ENCODE measurements at regions not wholly inside any gene's neighbourhood (a gene's known extent, or its start where the extent isn't known, plus 50 kb on each side); places are given as distances from the start of the nearest gene placed in this dataset.

- Histone ChIP-seq H2AFZ (ENCODE audit: low read depth, low read length) (no peak overlapping the region), H3K4me3 (ENCODE audit: low read length) (no peak overlapping the region), H4K20me1 (ENCODE audit: insufficient read depth, low read length) (no peaks in the 10 kb centered on the region), H3K4me1 (ENCODE audit: low read length) (no peaks in the 10 kb centered on the region), H3K36me3 (replicated peaks; ENCODE audit: low read depth, low read length) (no peaks in the 10 kb centered on the region), H3K9ac (ENCODE audit: low read length) (no peak overlapping the region), H3K27ac (ENCODE audit: low read length) (no peak overlapping the region), H3K27me3 (ENCODE audit: low read depth, low read length) (peaks cover 67% of the 10 kb centered on the region), H3K79me2 (ENCODE audit: low read length) (no peaks in the 10 kb centered on the region), H3K4me2 (ENCODE audit: low read length) (no peak overlapping the region), H3K9me3 (ENCODE audit: insufficient read depth, low read length) (no peaks in the 10 kb centered on the region)
- TF ChIP-seq EZH2phosphoT487 (IDR thresholded peaks at IDR 0.05; ENCODE audit: low read depth) (no peak), CTCF (IDR thresholded peaks at IDR 0.05; ENCODE audit: low read depth, low read length) (no peak)
These were observed 138.5 kb upstream of the PMEPA1 start for GRCh38 chr20:57848282-57848681.

GRCh38 chr20:57847104-57847503 lies 137.3 kb upstream of the PMEPA1 start:
- Histone ChIP-seq H3K4me2 (ENCODE audit: low read length) (no peak overlapping the region), H3K27ac (ENCODE audit: low read length) (no peak overlapping the region), H3K9me3 (ENCODE audit: insufficient read depth, low read length) (no peaks in the 10 kb centered on the region), H3K27me3 (ENCODE audit: low read depth, low read length) (peaks cover 67% of the 10 kb centered on the region), H3K9ac (ENCODE audit: low read length) (no peak overlapping the region), H3K4me1 (ENCODE audit: low read length) (no peaks in the 10 kb centered on the region), H4K20me1 (ENCODE audit: insufficient read depth, low read length) (no peaks in the 10 kb centered on the region), H3K4me3 (ENCODE audit: low read length) (no peak overlapping the region), H2AFZ (ENCODE audit: low read depth, low read length) (no peak overlapping the region), H3K36me3 (replicated peaks; ENCODE audit: low read depth, low read length) (no peaks in the 10 kb centered on the region), H3K79me2 (ENCODE audit: low read length) (no peaks in the 10 kb centered on the region)
- TF ChIP-seq EZH2phosphoT487 (IDR thresholded peaks at IDR 0.05; ENCODE audit: low read depth) = no peak
- TF ChIP-seq CTCF (IDR thresholded peaks at IDR 0.05; ENCODE audit: low read depth, low read length) = no peak

GRCh38 chr20:57844626-57845596 lies 135.1 kb upstream of the PMEPA1 start:
- H3K36me3 ChIP-seq (replicated peaks; ENCODE audit: low read depth, low read length) = no peaks in the 10 kb centered on the region
- no peak overlapping the region for H3K4me2 ChIP-seq (ENCODE audit: low read length)
- no peak overlapping the region for H3K27ac ChIP-seq (ENCODE audit: low read length)
- H3K27me3 ChIP-seq (ENCODE audit: low read depth, low read length) = peaks cover 57% of the 10 kb centered on the region
- no peaks in the 10 kb centered on the region for H3K9me3 ChIP-seq (ENCODE audit: insufficient read depth, low read length)
- no peak overlapping the region for H2AFZ ChIP-seq (ENCODE audit: low read depth, low read length)
- no peaks in the 10 kb centered on the region for H3K4me1 ChIP-seq (ENCODE audit: low read length)
- no peaks in the 10 kb centered on the region for H4K20me1 ChIP-seq (ENCODE audit: insufficient read depth, low read length)
- no peak overlapping the region for H3K4me3 ChIP-seq (ENCODE audit: low read length)
- TF ChIP-seq EZH2phosphoT487 (IDR thresholded peaks at IDR 0.05; ENCODE audit: low read depth) = no peak
- no peak for TF ChIP-seq CTCF (IDR thresholded peaks at IDR 0.05; ENCODE audit: low read depth, low read length)
- H3K9ac ChIP-seq (ENCODE audit: low read length) = no peak overlapping the region
- H3K79me2 ChIP-seq (ENCODE audit: low read length) = no peaks in the 10 kb centered on the region

- H3K9me3 ChIP-seq (ENCODE audit: insufficient read depth, low read length) = no peaks in the 10 kb centered on the region
- no peaks in the 10 kb centered on the region for H4K20me1 ChIP-seq (ENCODE audit: insufficient read depth, low read length)
- H3K36me3 ChIP-seq (replicated peaks; ENCODE audit: low read depth, low read length) = no peaks in the 10 kb centered on the region
- H3K4me1 ChIP-seq (ENCODE audit: low read length) = no peaks in the 10 kb centered on the region
- no peak for TF ChIP-seq EZH2phosphoT487 (IDR thresholded peaks at IDR 0.05; ENCODE audit: low read depth)
- no peak for TF ChIP-seq CTCF (IDR thresholded peaks at IDR 0.05; ENCODE audit: low read depth, low read length)
- H2AFZ ChIP-seq (ENCODE audit: low read depth, low read length) = no peak overlapping the region
- peaks cover 58% of the 10 kb centered on the region for H3K27me3 ChIP-seq (ENCODE audit: low read depth, low read length)
- no peak overlapping the region for H3K4me3 ChIP-seq (ENCODE audit: low read length)
- H3K4me2 ChIP-seq (ENCODE audit: low read length) = no peak overlapping the region
- H3K27ac ChIP-seq (ENCODE audit: low read length) = no peak overlapping the region
- H3K79me2 ChIP-seq (ENCODE audit: low read length) = no peaks in the 10 kb centered on the region
- H3K9ac ChIP-seq (ENCODE audit: low read length) = no peak overlapping the region
These were observed 134.3 kb upstream of the PMEPA1 start for GRCh38 chr20:57843941-57844625.
